Pons (tissue), 1 donor: ENCODE measurements at regions not wholly inside any gene's neighbourhood (a gene's known extent, or its start where the extent isn't known, plus 50 kb on each side); places are given as distances from the start of the nearest gene placed in this dataset.
"Not testable (repeated sequence)": the region's sequence is repeated elsewhere in the genome, so short reads cannot be mapped to it uniquely, and the experiment has no call there.

Experiments used
- DNase-seq: peaks from one replicate; pipeline ENCODE4 v3.0.0-alpha.2; 2016; ENCODE audit warnings: low spot score

DNA sequence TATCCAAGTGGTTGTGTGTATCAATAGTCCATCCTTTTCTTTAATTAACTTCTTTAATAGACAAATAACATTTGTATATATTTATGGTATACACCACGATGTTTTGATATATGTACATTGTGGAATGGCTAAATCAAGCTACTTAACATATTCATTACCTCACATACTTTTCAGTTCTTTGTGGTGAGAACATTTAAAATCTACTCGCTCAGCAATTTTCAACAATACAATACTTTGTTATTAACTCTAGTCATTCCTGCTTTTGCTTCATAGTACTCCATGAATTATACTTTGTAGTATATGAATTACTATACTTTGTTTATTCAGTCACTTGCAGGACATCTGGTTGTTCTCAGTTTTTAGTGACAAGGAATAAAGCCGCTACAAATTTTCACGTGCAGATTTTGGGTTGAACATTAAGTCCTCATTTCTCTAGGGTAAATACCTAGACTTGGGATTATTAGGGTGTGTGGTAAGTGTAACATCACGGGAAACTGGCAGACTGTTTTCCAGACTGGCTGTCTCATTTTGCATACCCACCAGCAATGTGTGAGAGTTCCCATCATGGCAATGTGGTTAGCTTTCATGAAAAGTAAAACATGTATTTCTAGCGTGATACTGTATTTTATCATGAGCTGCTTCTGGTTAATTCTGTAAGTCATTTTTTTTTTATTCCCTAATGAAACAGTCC, 354.4 kb upstream of the WWC1 start:
- no peak for DNase-seq

DNA sequence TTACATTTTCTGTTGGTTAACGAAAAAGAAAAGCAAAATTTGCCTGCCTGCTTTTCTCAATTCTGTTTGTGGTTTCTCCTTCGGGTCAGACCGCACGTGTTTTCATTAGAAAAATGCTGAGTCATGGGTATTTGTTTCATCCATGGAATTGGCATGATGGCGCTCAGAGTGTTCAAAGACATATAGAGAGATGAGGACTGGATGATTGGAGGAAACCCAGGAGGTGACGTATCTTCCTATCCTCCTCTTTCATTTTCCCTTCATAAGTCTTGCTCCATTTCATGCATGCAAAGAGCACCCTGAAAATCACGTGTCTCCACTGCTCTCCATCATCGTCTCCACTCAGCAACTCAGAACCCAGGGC, 353.8 kb upstream of the WWC1 start:
- no peak for DNase-seq

DNA sequence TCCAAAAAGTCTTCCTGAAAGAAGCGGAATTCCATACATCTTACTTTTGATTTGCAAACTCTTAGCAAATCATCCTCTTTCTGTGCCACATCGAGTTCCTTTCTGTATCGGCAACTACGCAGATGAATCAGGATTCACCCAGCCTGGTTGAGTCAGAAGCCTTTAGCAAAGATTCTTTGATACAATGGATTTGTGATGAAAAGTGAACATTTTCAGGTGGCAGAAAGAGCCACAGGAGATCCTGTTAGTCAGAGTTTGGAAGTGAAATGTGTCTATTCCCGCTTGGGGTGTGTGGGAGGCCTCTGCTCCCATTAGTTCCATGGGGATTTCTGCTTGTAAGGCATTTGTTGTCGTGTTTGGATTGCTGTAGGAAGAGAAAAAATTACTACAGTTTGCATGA, 351.8 kb upstream of the WWC1 start:
- no peak for DNase-seq

DNA sequence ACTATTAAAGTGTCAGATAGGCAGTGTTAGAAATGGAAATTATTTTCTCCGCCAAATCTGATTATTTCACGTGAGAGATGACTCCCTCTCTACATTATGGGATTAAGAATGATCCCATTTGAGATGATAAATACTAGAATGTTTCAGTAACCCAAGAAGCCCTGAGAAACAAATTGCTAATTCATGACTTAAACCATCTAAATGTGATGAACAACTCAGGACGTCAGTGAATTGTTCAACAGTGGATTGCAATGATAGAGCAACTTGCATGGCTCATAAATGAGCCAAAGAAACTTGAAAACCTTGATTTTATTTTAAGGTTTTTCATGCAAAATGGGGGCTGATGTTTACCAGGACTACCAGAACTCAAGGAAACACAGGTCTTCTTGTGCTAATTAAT, 350.5 kb upstream of the WWC1 start:
- no peak for DNase-seq

DNA sequence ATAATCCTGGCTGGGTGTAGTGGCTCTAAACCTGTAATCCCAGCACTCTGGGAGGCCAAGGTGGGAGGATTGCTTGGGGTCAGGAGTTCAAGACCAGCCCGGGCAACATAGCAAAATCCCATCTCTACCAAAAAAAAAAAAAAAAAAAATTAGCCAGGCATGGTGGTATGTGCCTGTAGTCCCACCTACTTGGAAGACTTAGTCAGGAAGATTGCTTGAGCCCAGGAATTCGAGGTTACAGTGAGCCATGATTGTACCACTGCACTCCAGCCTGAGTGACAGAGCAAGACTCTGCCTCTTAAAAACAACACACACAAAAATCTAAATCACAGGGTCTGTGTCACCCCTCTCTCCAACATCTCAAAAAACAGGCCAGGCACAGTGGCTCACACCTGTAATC, 349.9 kb upstream of the WWC1 start:
- not testable (repeated sequence) for DNase-seq

DNA sequence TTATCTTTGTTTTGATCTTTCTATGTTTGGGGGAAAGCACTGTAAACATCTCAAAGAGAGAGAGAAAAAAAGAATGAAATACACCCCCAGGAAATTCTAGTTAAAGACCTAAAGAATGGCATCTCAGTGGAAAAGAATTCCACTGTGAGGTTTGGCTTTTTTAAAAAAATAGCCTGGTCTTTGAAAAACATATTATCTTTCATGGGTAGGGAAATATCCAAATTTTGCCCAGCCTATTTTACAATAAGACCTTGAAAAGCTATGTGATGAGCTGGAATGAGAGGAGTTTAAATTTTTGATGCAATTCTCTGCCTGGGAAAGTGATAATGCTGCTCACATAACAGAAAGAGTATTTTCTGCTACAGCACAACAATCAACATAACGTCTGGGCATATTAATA, 348.1 kb upstream of the WWC1 start:
- DNase-seq, result no peak

DNA sequence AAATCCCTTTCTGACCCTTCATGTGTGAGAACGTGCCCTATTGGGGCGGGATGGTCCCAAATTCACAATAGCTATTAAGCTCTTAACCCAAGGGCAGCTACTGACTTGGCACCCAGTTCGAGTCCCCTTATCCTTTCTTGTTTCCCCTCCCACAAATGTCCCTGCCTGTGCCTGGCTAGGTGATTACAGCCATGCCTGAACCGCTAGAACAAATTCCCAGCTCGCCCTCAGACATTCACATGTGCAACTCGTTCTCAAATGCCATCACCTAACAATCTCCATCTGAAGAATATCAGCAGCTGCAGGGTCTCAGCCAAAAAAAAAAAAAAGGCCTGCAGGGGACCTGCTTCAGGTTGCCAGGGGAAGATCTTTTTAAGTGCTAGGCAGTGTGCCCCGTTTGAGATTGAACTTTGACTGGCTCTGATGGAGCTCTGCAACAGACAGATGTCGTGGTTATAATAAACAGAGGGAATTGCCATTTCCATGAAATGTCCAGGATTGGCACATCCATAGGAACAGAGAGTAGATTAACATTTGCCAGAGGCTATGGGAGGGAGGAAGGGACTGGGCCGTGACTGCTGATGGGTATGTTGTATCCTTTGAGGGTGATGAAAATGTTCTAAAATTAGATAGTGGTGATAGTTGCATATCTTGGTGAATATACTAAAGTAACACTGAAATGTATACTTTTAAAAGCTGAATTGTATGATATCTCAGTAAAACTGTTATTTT, 347.2 kb upstream of the WWC1 start:
- no peak for DNase-seq

DNA sequence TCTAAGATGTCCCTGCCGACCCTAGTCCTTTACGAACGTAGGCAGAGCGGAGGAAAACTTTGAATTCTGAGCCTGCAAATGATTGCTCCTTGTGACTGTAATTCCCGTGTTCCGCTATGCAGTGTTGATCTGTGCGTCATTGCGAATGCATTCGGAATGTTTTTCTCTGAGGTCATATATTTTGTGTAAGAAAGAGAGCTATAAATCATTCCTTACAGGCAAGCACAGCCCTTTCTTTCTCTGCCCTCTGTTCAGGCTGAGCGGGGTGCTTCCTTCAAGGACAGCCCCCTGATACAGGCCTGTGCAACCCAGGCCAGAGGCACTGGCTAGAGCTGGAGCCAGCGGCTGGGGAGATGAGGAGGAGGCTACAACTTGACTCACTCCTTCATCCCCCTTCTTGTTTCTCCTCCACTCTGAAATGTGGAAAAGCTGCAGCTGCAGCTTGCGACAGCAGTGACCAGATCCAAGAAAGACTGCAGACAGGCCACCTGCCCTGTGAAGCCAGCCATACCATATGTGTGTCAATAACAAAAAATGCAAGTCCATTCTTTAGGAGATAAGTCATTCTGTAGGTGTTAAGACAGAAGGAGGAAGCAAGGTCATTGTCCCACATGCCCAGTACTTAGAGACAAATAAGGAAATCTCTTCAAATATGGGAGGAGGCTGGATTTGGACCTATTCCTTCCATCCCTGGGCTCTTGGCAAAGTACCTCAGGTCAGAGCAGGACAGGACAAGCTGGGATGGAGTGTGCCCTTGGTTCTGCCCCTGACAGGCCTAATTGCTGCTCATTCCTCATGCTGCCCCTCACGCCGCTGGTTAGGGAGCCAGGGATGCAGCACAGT, 345.7 kb upstream of the WWC1 start:
- DNase-seq, result peak; percentile 12

DNA sequence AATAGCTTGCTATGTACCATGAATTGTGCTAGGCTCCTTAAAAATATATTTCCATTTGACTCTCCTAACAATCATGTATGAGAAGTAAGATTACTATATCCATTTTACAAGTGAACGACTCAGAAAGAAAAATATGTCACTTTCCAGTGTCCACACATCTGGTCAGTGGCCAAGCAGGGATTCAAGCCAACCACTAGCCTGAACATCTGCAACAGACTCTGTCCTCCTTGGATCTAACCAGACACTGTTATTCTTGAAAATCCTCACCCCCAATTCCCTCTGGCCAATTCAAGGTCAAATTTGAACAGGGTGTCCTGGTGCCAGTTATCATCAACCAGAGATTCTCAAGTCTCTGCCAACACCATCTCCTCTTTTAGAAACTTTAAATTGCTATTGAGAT, 344.1 kb upstream of the WWC1 start:
- DNase-seq, result no peak

DNA sequence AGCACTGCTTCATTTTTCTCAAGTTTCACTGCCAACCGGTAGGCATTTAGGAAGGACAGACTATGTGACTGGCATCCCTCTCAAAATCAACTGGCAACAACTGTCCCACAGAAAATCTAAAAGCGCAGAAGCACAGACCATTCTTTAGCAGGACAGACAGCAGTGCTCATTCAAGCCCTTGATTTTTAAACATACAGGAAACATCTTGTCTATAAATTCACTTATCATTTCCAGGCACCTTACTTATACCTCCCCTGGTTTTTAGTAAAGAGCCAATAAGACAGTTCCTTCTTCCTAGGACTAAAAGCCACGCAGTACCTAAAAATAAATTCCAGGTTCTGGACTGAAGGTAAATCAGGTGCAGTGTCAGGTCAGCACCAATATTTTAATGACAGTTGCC, 343.2 kb upstream of the WWC1 start:
- DNase-seq, result no peak

DNA sequence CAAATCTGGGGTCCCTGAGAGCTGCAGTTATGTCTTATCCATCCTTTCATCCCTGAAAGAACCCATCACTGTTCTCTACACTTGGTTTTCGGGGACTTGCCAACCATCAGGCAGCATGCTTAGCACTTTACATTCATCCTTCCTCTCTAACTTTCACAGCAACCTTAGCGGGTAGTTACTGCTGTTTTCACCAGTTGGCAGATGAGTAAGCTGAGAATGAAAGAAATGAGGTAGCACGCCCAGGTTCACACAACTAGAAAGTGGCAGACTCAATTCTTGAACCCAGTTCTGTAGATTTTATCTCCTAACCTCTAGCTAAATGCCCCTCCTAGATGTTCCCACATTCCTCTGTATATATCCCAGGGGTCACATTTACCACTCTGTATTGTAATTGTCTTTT, 342.0 kb upstream of the WWC1 start:
- no peak for DNase-seq

DNA sequence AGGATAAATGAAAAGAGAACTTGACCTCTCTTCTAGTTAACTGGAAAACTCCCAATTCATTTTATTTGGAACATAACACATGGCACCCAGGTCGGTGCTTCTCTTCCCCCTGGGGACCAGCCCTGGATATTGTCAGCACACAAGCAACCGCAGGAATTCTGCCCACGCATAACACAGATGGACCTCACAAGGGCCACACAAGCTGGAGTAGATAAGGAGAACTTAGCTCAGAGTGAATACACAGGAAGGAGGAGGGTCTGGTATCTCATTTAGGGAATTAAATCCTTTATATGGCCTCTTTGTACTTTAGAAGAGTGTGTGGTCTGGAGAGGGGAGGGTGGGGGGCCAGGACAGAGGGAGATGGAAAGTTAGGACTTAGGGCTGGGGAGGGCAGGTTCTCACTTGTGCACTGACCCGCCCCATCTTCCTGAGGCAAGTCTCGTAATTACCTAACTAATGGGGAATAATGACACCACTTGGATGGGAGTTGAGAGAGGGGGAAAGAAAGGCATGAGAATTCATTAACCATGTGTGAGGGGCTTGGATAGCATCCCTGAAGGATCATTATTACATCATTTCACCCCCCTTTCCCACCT, 341.2 kb upstream of the WWC1 start:
- no peak for DNase-seq

DNA sequence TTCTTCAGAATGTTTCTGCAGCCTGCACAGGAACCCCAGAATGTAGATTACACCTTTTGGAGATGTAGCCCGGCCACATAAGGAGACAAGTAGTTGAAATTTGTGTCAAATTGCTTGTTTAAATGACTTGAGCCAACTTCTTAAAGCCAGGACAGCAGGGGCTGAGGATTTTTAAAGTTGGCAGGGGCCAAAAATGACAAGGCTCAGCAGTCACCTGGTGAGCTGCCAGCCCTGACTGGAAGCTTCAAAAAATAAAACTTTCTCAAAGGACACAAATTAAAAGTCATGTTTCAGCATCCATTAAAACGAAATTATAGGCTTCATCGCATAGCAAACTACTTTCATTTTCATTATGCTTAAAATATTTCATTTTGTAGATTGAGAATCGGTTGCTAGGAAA, 340.3 kb upstream of the WWC1 start:
- DNase-seq, result no peak

DNA sequence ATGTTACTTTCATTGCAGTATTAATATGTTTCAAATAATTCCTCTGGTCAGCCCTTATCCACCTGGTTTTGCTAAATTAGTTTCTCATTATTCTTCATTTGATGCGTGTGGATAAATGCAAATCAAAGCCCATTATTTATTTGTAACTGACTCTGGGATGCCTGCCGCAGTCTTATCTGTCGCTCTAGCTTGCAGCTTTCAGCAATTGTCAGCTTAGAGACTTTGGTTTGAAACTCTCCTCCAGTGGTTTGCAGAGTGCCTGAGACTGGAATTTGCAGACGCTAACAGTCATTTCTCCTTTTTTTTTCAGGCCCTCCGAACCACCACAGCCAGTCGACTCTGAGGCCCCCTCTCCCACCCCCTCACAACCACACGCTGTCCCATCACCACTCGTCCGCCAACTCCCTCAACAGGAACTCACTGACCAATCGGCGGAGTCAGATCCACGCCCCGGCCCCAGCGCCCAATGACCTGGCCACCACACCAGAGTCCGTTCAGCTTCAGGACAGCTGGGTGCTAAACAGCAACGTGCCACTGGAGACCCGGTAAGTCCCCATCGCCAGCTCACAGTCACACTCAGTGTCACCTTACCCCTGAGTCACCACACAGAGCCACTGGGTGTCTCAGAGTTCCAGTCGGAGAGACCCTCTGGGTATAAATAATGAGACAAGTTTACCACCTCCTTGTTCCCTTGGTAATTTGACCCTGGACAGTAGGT, 339.0 kb upstream of the WWC1 start:
- DNase-seq, result no peak

DNA sequence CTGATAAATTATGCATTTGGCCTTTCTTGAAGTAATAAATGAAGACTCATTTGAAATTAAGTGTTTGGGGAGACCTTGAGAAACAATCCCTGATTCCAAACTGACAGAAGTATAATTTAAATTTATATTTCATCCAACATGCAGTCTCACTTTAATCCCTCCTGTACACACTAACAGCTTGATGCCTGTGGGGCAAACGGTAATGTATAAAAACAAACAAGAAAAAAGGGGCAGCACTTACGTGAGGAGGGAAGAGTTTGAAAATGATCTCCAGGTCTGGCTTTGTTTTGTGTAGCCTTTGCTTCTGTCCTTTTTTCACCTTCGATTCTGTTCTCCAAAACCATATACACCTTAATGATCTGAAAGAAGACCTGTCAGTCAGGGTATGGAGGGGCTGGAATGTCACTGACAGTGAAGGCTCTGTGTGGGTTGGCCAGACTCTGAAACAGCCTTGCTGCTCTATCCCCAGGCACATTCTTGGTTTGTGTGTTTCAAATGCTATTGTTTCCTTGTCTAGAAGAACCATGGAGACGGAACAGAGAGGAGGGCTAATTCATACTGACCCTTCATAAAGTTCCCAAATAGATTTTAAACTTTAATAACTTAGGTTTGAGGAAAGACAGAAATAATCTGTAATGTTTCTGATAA, 338.2 kb upstream of the WWC1 start:
- no peak for DNase-seq

DNA sequence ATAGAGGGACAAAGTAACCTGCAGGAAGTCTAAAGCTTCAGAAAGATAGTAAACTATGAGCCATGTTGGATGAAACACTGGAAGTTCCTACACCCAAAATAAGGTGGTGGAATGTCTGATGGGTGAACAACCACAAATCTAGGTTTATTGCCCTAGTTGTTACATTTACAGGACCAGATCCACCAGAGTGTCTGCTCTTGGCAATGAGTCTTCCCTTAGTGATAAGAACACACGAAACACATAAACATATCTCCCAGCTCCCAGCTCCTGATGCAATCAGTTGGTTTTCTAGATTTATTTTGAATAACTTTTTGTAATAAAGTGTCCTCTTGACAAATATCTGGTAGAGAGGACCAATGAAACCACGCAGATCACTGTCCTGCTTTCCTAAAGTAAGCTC, 329.7 kb upstream of the WWC1 start:
- no peak for DNase-seq

DNA sequence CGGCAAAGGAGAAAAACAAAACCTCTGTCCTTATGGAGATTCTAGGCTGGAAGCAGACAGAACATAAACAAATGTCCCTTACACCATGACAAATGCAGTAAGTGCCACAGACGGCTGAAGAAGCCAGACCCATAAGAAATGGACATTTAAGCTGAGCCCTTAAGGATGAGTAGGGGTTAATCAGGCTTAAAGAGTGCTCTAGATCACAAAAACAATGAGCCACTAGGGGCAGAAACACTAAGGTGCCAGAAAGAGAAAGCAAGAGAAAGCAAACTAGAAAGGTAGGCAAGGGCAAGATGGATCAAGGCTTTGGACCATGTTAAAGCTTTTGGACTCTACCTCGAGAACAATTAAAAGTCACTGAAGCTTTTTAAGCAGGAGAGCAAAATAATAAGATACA, 326.9 kb upstream of the WWC1 start:
- no peak for DNase-seq

DNA sequence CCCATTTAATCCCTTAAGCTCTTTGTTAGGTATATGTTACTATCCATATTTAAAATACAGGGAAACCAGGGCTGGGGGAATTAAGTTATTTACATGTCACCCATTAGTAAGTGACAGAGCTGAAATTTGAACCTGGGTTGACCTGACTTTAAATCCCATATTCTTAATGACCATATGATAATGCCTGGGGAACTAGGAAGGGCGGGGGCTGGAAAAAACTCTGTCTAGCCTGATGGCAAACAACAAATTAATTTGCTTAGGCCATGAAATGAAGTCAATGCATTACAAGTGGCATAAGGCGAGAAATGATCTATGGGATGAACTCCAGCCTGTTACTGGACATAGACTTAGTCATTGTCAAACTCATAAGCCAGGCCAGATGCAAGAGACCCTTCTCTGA, 325.7 kb upstream of the WWC1 start:
- DNase-seq, result no peak

DNA sequence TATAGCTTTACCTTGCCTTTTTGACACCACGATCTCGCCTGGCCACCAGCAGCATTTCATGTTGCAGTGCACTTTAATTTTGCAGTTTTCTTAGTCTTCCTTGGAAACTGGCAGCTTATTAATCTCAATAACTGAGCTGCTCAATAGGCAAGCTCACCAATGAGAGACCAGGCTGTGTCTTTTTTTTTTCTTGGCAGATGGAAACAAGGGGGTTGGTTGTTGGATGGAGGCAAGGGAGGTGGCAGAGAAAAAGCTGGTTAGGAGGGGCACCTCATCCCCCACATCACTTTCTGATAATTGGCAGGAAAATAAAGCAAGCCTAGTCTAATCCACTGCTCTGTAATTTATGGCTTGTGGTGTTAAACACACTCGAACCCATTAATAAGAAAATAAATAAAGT, 324.5 kb upstream of the WWC1 start:
- DNase-seq, result no peak

DNA sequence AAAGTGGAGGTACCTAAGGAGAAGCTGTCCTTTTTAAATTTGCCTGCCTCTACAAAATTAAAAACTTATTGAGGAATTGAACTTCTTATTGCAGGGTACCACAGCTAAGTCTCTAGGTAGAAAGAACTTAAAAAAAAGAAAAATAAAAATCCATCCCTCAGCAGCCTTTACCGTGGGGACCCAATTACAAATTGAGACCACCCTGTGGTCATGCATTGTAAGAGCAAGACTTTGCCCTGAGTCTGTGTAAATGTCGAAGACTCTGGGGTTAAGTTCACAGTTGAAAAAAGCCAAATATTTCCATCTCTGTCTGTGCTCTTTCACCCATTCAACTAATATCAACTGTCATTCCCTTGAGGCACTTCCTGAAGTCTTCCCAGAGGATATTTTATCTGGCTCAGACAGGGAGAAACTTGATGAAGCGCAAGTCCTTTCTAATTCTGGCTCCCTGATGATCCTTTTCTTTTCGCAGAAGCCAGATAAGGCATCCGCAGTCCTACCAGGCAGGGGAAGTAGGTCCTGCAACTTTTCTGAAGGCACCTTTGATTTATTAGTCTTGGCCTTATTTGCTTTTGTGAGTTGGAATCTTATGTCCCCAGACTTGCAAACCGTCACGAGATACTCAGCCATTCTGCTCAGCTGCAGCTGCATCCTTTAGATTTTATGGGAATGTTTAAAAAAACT, 323.8 kb upstream of the WWC1 start:
- DNase-seq, result no peak

DNA sequence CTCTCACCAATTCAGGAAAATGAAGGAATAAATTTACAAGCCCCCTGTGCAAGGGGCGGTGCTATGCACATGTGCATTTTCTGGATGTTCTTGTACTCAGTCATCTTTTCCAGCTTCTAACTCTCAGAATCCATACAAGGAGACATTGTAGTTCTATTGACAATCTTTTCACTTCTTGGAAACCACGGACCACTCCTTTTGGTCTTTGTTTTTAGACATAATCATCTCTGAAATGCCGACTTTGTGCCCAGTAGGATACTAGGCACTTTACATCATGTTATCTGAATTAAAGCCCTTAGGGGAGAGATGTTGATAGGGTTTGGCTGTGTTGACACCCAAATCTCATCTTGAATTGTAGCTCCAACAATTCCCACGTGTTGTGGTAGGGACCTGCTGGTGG, 322.6 kb upstream of the WWC1 start:
- DNase-seq, result no peak
